GM18507 (cell line): ENCODE measurements at regions not wholly inside any gene's neighbourhood (a gene's known extent, or its start where the extent isn't known, plus 50 kb on each side); places are given as distances from the start of the nearest gene placed in this dataset.

Source experiments
- DNase-seq: peaks from one replicate; pipeline ENCODE4 v3.0.0; 2011; ENCODE audit warnings: low read depth; ENCODE audit not compliant: insufficient read length; ENCODE audit errors: extremely low spot score
- FAIRE-seq: peaks from 2 replicates; lab custom pipeline; 2011; peaks lifted over from hg19 to GRCh38; lab: Jason Lieb, UNC

- no peak for FAIRE-seq
- DNase-seq = no peak
These were observed 67.2 kb upstream of the CD180 start for GRCh38 chr5:67263656-67264408.

DNA sequence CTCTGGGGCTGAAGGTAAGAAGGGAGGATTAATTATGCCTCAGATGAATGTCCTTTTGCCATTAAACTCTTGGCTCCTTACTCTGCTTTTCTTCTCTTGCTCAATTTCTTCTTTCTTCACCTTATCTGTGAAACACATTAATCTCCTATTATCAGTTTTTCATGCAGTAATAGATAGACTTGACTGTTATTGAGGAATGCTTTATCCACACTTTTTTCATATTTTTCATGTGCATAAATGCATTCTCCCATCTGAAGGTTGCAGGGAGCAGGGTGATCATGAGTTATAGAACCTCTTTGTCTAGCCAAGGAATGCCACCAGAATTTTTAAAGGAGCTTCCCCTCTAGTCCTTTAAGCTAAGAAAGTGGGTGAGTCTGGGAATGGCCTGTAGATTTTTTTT is 66.4 kb upstream of the CD180 start:
- no peak for DNase-seq
- FAIRE-seq = no peak

DNA sequence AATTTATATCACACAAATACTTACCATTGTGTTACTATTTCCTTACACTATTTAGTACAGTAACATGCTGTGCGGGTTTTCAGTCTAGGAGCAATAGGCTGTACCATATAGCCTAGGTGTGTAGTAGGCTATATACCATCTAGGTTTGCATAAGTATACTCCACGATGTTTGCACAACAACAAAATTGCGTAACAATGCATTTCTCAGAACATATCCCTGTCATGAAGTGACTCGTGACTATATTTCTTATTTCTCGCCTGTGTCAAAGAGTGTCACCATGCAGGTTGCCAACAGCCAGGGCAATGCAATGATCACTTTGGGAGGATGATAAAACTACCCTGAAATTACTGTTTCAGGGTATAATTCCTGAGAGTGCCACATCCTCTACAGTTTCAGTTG is 65.6 kb upstream of the CD180 start:
- DNase-seq (no peak), FAIRE-seq (no peak)

DNA sequence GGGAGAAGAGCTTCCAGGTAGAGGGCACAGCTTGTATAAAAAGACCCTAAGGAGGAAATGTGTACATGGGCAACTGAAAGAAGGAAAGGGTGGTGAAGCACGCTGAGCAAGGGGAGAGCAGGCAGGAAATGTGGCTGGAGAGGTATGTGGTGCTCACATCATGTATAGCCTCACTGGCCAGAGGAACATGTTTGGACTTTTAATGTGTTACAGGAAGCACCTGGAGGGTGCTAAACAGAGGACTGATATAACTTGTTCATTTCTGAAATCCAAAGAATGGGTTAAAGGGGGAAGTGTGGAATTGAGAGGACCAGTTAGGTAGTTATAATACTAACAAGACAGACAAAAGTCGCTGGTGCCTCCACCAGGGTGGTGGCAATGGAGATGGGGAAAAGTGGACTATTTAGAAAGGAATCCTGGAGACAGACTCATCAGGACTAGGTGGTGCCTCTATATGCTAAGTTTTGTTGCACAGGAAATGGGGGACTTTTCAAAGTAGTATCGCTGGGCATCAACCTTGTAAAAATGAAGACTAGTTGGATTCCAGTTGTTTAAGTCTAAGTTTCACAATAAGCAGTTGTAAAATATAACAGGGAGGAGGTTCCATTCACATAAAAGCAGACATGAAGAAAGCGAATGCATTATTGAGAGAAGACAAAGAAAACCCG is 63.1 kb upstream of the CD180 start:
- FAIRE-seq (no peak), DNase-seq (no peak)

GRCh38 chr5:67257500-67257899 is 60.9 kb upstream of the CD180 start:
- DNase-seq (no peak), FAIRE-seq (no peak)

GRCh38 chr5:67257077-67257476 is 60.5 kb upstream of the CD180 start:
- no peak for DNase-seq
- no peak for FAIRE-seq

DNA sequence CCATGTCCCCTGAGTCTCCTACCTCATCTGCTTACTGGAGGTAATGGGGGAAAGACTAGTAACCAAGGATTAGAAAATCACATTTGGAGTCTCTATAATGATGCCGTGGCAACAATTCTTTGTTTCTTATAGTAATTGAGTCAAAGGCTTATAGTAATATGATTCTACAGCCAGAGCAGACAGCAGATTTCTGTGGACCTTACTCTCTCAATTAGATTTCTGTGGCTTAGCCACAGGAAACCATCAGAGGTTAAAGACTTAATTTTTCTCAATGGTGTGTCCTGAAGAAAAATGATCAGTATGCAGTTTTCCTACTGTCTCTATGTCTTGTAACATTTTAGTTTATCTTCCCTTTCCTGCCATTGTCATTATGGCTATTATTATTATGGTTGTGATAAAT is 59.3 kb upstream of the CD180 start:
- DNase-seq (no peak), FAIRE-seq (no peak)

- DNase-seq (no peak), FAIRE-seq (no peak)
These were observed 57.3 kb upstream of the CD180 start for GRCh38 chr5:67253911-67254310.

DNA sequence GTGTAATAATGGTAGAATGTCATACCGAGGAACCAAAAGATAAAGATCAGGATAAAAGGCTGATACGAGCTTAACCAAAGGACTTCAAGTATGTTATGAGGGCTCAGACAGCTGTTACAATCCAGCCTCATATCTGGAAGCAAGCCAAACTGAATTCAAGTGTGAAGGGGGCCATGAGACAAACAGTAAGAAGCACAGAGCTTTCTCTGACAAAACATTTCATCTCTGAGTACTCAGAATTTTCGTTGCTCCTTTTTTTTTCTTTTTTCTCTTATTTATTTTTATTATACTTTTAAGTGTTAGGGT is 52.9 kb upstream of the CD180 start:
- no peak for FAIRE-seq
- DNase-seq = no peak

GRCh38 chr5:67248703-67249589 is 52.3 kb upstream of the CD180 start:
- FAIRE-seq (no peak), DNase-seq (no peak)

GRCh38 chr5:67246546-67247268 is 50.1 kb upstream of the CD180 start:
- DNase-seq (no peak), FAIRE-seq (no peak)
